ENCODE measurements at regions not wholly inside any gene's neighbourhood (a gene's known extent, or its start where the extent isn't known, plus 50 kb on each side); places are given as distances from the start of the nearest gene placed in this dataset.

- Mint-ChIP-seq H3K9me3 (no peaks in the 10 kb centered on the region), H3K4me3 (no peak overlapping the region), H3K4me1 (ENCODE audit: low read depth) (no peaks in the 10 kb centered on the region), H3K36me3 (ENCODE audit: low read depth) (no peaks in the 10 kb centered on the region), H3K27ac (no peak overlapping the region), H3K27me3 (ENCODE audit: low read depth) (peaks cover 1% of the 10 kb centered on the region)
- intact Hi-C loops (cut with micrococcal nuclease), result no loop called here
- DNase-seq, result no peak
- CTCF ChIA-PET, result no interaction called here
Observed at GRCh38 chr13:77456271-77456670, 79.2 kb upstream of the SCEL start.

GRCh38 chr13:77449265-77449664 is 86.2 kb upstream of the SCEL start:
- Mint-ChIP-seq H3K27me3 (ENCODE audit: low read depth) (peaks cover 6% of the 10 kb centered on the region), H3K4me1 (ENCODE audit: low read depth) (peaks cover 2% of the 10 kb centered on the region), H3K27ac (no peak overlapping the region), H3K4me3 (no peak overlapping the region), H3K36me3 (ENCODE audit: low read depth) (no peaks in the 10 kb centered on the region), H3K9me3 (no peaks in the 10 kb centered on the region)
- CTCF ChIA-PET, result no interaction called here
- no peak for DNase-seq
- intact Hi-C loops (cut with micrococcal nuclease), result no loop called here

- intact Hi-C loops (cut with micrococcal nuclease), result no loop called here
- CTCF ChIA-PET, result no interaction called here
Observed at GRCh38 chr13:77448689-77449088, 86.8 kb upstream of the SCEL start.

GRCh38 chr13:77443511-77443910 is 92.0 kb upstream of the SCEL start:
- H3K4me1 Mint-ChIP-seq (ENCODE audit: low read depth), result peaks cover 2% of the 10 kb centered on the region
- no peak overlapping the region for H3K4me3 Mint-ChIP-seq
- no peak for DNase-seq
- H3K9me3 Mint-ChIP-seq, result peaks cover under 1% of the 10 kb centered on the region
- no peaks in the 10 kb centered on the region for H3K36me3 Mint-ChIP-seq (ENCODE audit: low read depth)
- intact Hi-C loops (cut with micrococcal nuclease), result no loop called here
- peaks cover 11% of the 10 kb centered on the region for H3K27me3 Mint-ChIP-seq (ENCODE audit: low read depth)
- CTCF ChIA-PET, result interaction anchor here (0.7 kb wide), 1 partner anchor 295 kb away, joined by 3 read pairs; no protein-coding TSS in a partner anchor
- no peak overlapping the region for H3K27ac Mint-ChIP-seq

More at GRCh38 chr13:77448689-77449088, 86.8 kb upstream of the SCEL start:
- DNase-seq, result no peak
- Mint-ChIP-seq H3K27ac (no peak overlapping the region), H3K27me3 (ENCODE audit: low read depth) (peaks cover 6% of the 10 kb centered on the region), H3K4me1 (ENCODE audit: low read depth) (peaks cover 2% of the 10 kb centered on the region), H3K36me3 (ENCODE audit: low read depth) (no peaks in the 10 kb centered on the region), H3K4me3 (no peak overlapping the region), H3K9me3 (no peaks in the 10 kb centered on the region)

GRCh38 chr13:77437267-77437666 is 98.2 kb upstream of the SCEL start:
- Mint-ChIP-seq H3K4me1 (ENCODE audit: low read depth) (no peaks in the 10 kb centered on the region), H3K27me3 (ENCODE audit: low read depth) (peaks cover 2% of the 10 kb centered on the region), H3K27ac (no peak overlapping the region), H3K4me3 (no peak overlapping the region), H3K9me3 (peaks cover 3% of the 10 kb centered on the region), H3K36me3 (ENCODE audit: low read depth) (peaks cover 2% of the 10 kb centered on the region)
- intact Hi-C loops (cut with micrococcal nuclease), result no loop called here
- CTCF ChIA-PET, result interaction anchor here (0.6 kb wide), 1 partner anchor 371 kb away, joined by 3 read pairs; no protein-coding TSS in a partner anchor
- no peak for DNase-seq

GRCh38 chr13:77434289-77434688 is 101.2 kb upstream of the SCEL start:
- no peak for DNase-seq
- H3K4me1 Mint-ChIP-seq (ENCODE audit: low read depth), result peaks cover 7% of the 10 kb centered on the region
- peaks cover 2% of the 10 kb centered on the region for H3K36me3 Mint-ChIP-seq (ENCODE audit: low read depth)
- peaks cover 3% of the 10 kb centered on the region for H3K9me3 Mint-ChIP-seq
- no peak overlapping the region for H3K27ac Mint-ChIP-seq
- H3K27me3 Mint-ChIP-seq (ENCODE audit: low read depth), result no peaks in the 10 kb centered on the region
- no peak overlapping the region for H3K4me3 Mint-ChIP-seq
- CTCF ChIA-PET, result no interaction called here
- intact Hi-C loops (cut with micrococcal nuclease), result no loop called here

- H3K4me3 Mint-ChIP-seq, result no peak overlapping the region
- H3K9me3 Mint-ChIP-seq, result no peaks in the 10 kb centered on the region
- no peak for DNase-seq
- H3K36me3 Mint-ChIP-seq (ENCODE audit: low read depth), result no peaks in the 10 kb centered on the region
- H3K27me3 Mint-ChIP-seq (ENCODE audit: low read depth), result no peaks in the 10 kb centered on the region
- H3K27ac Mint-ChIP-seq, result no peak overlapping the region
- CTCF ChIA-PET, result no interaction called here
- intact Hi-C loops (cut with micrococcal nuclease), result no loop called here
- peaks cover 10% of the 10 kb centered on the region for H3K4me1 Mint-ChIP-seq (ENCODE audit: low read depth)
Observed at GRCh38 chr13:77431449-77431848, 104.1 kb upstream of the SCEL start.

- Mint-ChIP-seq H3K9me3 (no peaks in the 10 kb centered on the region), H3K36me3 (ENCODE audit: low read depth) (no peaks in the 10 kb centered on the region), H3K4me1 (ENCODE audit: low read depth) (peaks cover 10% of the 10 kb centered on the region), H3K27ac (no peak overlapping the region), H3K27me3 (ENCODE audit: low read depth) (no peaks in the 10 kb centered on the region), H3K4me3 (no peak overlapping the region)
- no peak for DNase-seq
- CTCF ChIA-PET, result interaction anchor here (0.6 kb wide), 3 partner anchors 70 to 708 kb away, joined by 3 to 4 read pairs (median 3); no protein-coding TSS in a partner anchor
- intact Hi-C loops (cut with micrococcal nuclease), result no loop called here
Observed at GRCh38 chr13:77430377-77430951, 103.6 kb upstream of the MYCBP2 start.

- Mint-ChIP-seq H3K27ac (no peak overlapping the region), H3K9me3 (no peaks in the 10 kb centered on the region), H3K27me3 (ENCODE audit: low read depth) (no peaks in the 10 kb centered on the region), H3K4me1 (ENCODE audit: low read depth) (peaks cover 10% of the 10 kb centered on the region), H3K36me3 (ENCODE audit: low read depth) (no peaks in the 10 kb centered on the region), H3K4me3 (no peak overlapping the region)
- CTCF ChIA-PET, result interaction anchor here (0.6 to 0.8 kb wide), 2 partner anchors 15 to 138 kb away, joined by 3 to 4 read pairs; no protein-coding TSS in a partner anchor
- intact Hi-C loops (cut with micrococcal nuclease), result loop anchor here (1.0 kb wide), 1 partner anchor 102 kb away; the partner anchor contains the start of gene MYCBP2
- peak; percentile 48 for DNase-seq
Observed at GRCh38 chr13:77429320-77430142, 102.6 kb upstream of the MYCBP2 start.

GRCh38 chr13:77425705-77426104 is 98.8 kb upstream of the MYCBP2 start:
- no peak overlapping the region for H3K4me3 Mint-ChIP-seq

GRCh38 chr13:77423296-77423695 is 96.4 kb upstream of the MYCBP2 start:
- CTCF ChIA-PET, result no interaction called here
- H3K4me3 Mint-ChIP-seq, result no peak overlapping the region
- H3K27me3 Mint-ChIP-seq (ENCODE audit: low read depth), result no peaks in the 10 kb centered on the region

More at GRCh38 chr13:77425705-77426104, 98.8 kb upstream of the MYCBP2 start:
- CTCF ChIA-PET, result interaction anchor here (2.0 kb wide), 1 partner anchor 52 kb away, joined by 5 read pairs; no protein-coding TSS in a partner anchor
- intact Hi-C loops (cut with micrococcal nuclease), result no loop called here
- no peaks in the 10 kb centered on the region for H3K27me3 Mint-ChIP-seq (ENCODE audit: low read depth)
- H3K4me1 Mint-ChIP-seq (ENCODE audit: low read depth), result peaks cover 6% of the 10 kb centered on the region
- H3K27ac Mint-ChIP-seq, result no peak overlapping the region
- no peaks in the 10 kb centered on the region for H3K36me3 Mint-ChIP-seq (ENCODE audit: low read depth)
- H3K9me3 Mint-ChIP-seq, result no peaks in the 10 kb centered on the region
- DNase-seq, result no peak

GRCh38 chr13:77422724-77423123 is 95.8 kb upstream of the MYCBP2 start:
- no peak overlapping the region for H3K4me3 Mint-ChIP-seq
- CTCF ChIA-PET, result no interaction called here
- intact Hi-C loops (cut with micrococcal nuclease), result no loop called here
- H3K9me3 Mint-ChIP-seq, result no peaks in the 10 kb centered on the region
- H3K27me3 Mint-ChIP-seq (ENCODE audit: low read depth), result no peaks in the 10 kb centered on the region
- no peak for DNase-seq
- no peak overlapping the region for H3K27ac Mint-ChIP-seq
- no peaks in the 10 kb centered on the region for H3K4me1 Mint-ChIP-seq (ENCODE audit: low read depth)
- H3K36me3 Mint-ChIP-seq (ENCODE audit: low read depth), result no peaks in the 10 kb centered on the region

More at GRCh38 chr13:77423296-77423695, 96.4 kb upstream of the MYCBP2 start:
- no peak for DNase-seq
- Mint-ChIP-seq H3K27ac (no peak overlapping the region), H3K9me3 (no peaks in the 10 kb centered on the region), H3K4me1 (ENCODE audit: low read depth) (no peaks in the 10 kb centered on the region), H3K36me3 (ENCODE audit: low read depth) (no peaks in the 10 kb centered on the region)
- intact Hi-C loops (cut with micrococcal nuclease), result no loop called here

All from activated naive CD4-positive, alpha-beta T cell treated with anti-CD3 and anti-CD28 coated beads for 36 hours (primary cell).